Keratinocyte (primary cell): ENCODE measurements at regions not wholly inside any gene's neighbourhood (a gene's known extent, or its start where the extent isn't known, plus 50 kb on each side); places are given as distances from the start of the nearest gene placed in this dataset.

Experiments used
- EZH2 ChIP-seq: IDR thresholded peaks from one replicate; pipeline ENCODE4 v1.6.1; 2012; ENCODE audit warnings: inconsistent platforms, mild to moderate bottlenecking, low read length, moderate library complexity
- TF ChIP-seq, protein P1 (sequence below), 3 experiments: IDR thresholded peaks in 1 of 3; conservative IDR thresholded peaks in 1 of 3; optimal IDR thresholded peaks in 1 of 3; 2 replicates in 2 of 3; 3 replicates in 1 of 3; pipeline versions ENCODE3 to v1.5.1; 2011; ENCODE audit warnings: low read length in 3 of 3, mild to moderate bottlenecking in 3 of 3, moderate library complexity in 2 of 3, control low read depth in 1 of 3, inconsistent platforms in 1 of 3; ENCODE audit not compliant: insufficient read depth in 2 of 3; ENCODE audit errors: extremely low read depth in 1 of 3

DNA sequence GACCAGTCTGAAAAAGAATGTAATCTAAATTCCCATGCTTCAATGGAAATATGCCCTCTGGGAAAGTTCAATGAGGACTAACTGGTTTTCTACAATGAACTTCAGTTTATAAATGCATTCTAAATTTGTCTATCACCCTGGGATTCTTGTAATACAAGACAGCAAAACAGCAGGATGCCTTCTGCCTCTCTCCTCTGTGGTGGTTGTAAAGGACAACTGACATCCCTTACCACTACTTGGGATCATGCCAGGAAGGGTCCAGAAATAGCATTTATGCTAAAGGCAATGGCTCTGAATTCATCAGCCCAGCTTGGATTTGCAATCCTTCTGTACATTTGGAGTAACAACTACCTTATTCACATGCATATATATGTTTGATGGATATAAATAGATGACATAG is 97.3 kb upstream of the ADAMTS16 start:
- no peak for TF ChIP-seq EZH2
- TF ChIP-seq, protein P1, sequence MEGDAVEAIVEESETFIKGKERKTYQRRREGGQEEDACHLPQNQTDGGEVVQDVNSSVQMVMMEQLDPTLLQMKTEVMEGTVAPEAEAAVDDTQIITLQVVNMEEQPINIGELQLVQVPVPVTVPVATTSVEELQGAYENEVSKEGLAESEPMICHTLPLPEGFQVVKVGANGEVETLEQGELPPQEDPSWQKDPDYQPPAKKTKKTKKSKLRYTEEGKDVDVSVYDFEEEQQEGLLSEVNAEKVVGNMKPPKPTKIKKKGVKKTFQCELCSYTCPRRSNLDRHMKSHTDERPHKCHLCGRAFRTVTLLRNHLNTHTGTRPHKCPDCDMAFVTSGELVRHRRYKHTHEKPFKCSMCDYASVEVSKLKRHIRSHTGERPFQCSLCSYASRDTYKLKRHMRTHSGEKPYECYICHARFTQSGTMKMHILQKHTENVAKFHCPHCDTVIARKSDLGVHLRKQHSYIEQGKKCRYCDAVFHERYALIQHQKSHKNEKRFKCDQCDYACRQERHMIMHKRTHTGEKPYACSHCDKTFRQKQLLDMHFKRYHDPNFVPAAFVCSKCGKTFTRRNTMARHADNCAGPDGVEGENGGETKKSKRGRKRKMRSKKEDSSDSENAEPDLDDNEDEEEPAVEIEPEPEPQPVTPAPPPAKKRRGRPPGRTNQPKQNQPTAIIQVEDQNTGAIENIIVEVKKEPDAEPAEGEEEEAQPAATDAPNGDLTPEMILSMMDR (optimal IDR thresholded peaks at IDR 0.05 in 1 of 3, IDR thresholded peaks at IDR 0.05 in 1 of 3, conservative IDR thresholded peaks at IDR 0.05 in 1 of 3; ENCODE audit: extremely low read depth in 1 of 3, insufficient read depth in 2 of 3, low read length in 3 of 3) = no peak
